ENCODE measurements at regions not wholly inside any gene's neighbourhood (a gene's known extent, or its start where the extent isn't known, plus 50 kb on each side); places are given as distances from the start of the nearest gene placed in this dataset.

- DNase-seq (ENCODE audit: low spot score): no peak
- no peak for ATAC-seq
These were observed 223.1 kb upstream of the CTNNB1 start for GRCh38 chr3:40976241-40976640.

- no peak for ATAC-seq
- no peak for DNase-seq (ENCODE audit: low spot score)
These were observed 220.9 kb upstream of the CTNNB1 start for GRCh38 chr3:40978442-40978841.

- ATAC-seq (no peak), DNase-seq (ENCODE audit: low spot score) (no peak)
These were observed 219.3 kb upstream of the CTNNB1 start for GRCh38 chr3:40979962-40980361.

GRCh38 chr3:40980467-40980866, 218.8 kb upstream of the CTNNB1 start:
- DNase-seq (ENCODE audit: low spot score) (no peak), ATAC-seq (no peak)

- ATAC-seq: no peak
- no peak for DNase-seq (ENCODE audit: low spot score)
These were observed 214.1 kb upstream of the CTNNB1 start for GRCh38 chr3:40985195-40985594.

GRCh38 chr3:40988468-40988867, 210.8 kb upstream of the CTNNB1 start:
- DNase-seq (ENCODE audit: low spot score) (no peak), ATAC-seq (no peak)

GRCh38 chr3:40989141-40990061, 209.9 kb upstream of the CTNNB1 start:
- ATAC-seq: no peak
- DNase-seq (ENCODE audit: low spot score): no peak

- no peak for ATAC-seq
- DNase-seq (ENCODE audit: low spot score): no peak
These were observed 209.2 kb upstream of the CTNNB1 start for GRCh38 chr3:40990062-40990456.

GRCh38 chr3:40992023-40992422, 207.3 kb upstream of the CTNNB1 start:
- ATAC-seq: no peak
- DNase-seq (ENCODE audit: low spot score): no peak

GRCh38 chr3:40994611-40995010, 204.7 kb upstream of the CTNNB1 start:
- DNase-seq (ENCODE audit: low spot score): no peak
- no peak for ATAC-seq

GRCh38 chr3:40995271-40995670, 204.0 kb upstream of the CTNNB1 start:
- DNase-seq (ENCODE audit: low spot score): no peak
- ATAC-seq: no peak

- ATAC-seq (no peak), DNase-seq (ENCODE audit: low spot score) (no peak)
These were observed 202.9 kb upstream of the CTNNB1 start for GRCh38 chr3:40996382-40996781.

- no peak for DNase-seq (ENCODE audit: low spot score)
- ATAC-seq: no peak
These were observed 202.2 kb upstream of the CTNNB1 start for GRCh38 chr3:40996827-40997710.

- DNase-seq (ENCODE audit: low spot score): no peak
- no peak for ATAC-seq
These were observed 201.4 kb upstream of the CTNNB1 start for GRCh38 chr3:40997711-40998519.

GRCh38 chr3:40999682-41000081, 199.6 kb upstream of the CTNNB1 start:
- no peak for ATAC-seq
- no peak for DNase-seq (ENCODE audit: low spot score)

GRCh38 chr3:41000471-41000870, 198.8 kb upstream of the CTNNB1 start:
- no peak for ATAC-seq
- DNase-seq (ENCODE audit: low spot score): no peak

GRCh38 chr3:41001556-41001955, 197.7 kb upstream of the CTNNB1 start:
- ATAC-seq (no peak), DNase-seq (ENCODE audit: low spot score) (no peak)

- ATAC-seq (no peak), DNase-seq (ENCODE audit: low spot score) (no peak)
These were observed 197.2 kb upstream of the CTNNB1 start for GRCh38 chr3:41002104-41002503.

- no peak for ATAC-seq
- no peak for DNase-seq (ENCODE audit: low spot score)
These were observed 191.9 kb upstream of the CTNNB1 start for GRCh38 chr3:41007399-41007798.

GRCh38 chr3:41011854-41012253, 187.5 kb upstream of the CTNNB1 start:
- DNase-seq (ENCODE audit: low spot score) (no peak), ATAC-seq (no peak)

GRCh38 chr3:41018855-41019254, 180.4 kb upstream of the CTNNB1 start:
- no peak for ATAC-seq

More at GRCh38 chr3:41018855-41019254, 180.4 kb upstream of the CTNNB1 start:
- no peak for DNase-seq (ENCODE audit: low spot score)
